ENCODE measurements at regions not wholly inside any gene's neighbourhood (a gene's known extent, or its start where the extent isn't known, plus 50 kb on each side); places are given as distances from the start of the nearest gene placed in this dataset.
A peak's percentile ranks its signal among the peaks of the same experiment; 100 is the strongest.

GRCh38 chr7:115409682-115410433, 488.0 kb downstream of the MDFIC start:
- no peaks in the 10 kb centered on the region for H3F3A ChIP-seq (replicated peaks; ENCODE audit: low read depth)
- no peak for TF ChIP-seq EZH2phosphoT487 (IDR thresholded peaks at IDR 0.05; ENCODE audit: unreplicated experiment)
- TF ChIP-seq ZNF331 (CRISPR knock-in tag; IDR thresholded peaks at IDR 0.05; ENCODE audit: low read depth) = no peak
- TF ChIP-seq CREB1 (CRISPR knock-in tag; IDR thresholded peaks at IDR 0.05; ENCODE audit: low read depth) = no peak
- TF ChIP-seq NANOG (IDR thresholded peaks at IDR 0.05; ENCODE audit: borderline replicate concordance) = no peak
- no peak for TF ChIP-seq EZH2 (IDR thresholded peaks at IDR 0.05; ENCODE audit: low read depth, unreplicated experiment)
- TF ChIP-seq JUNB (IDR thresholded peaks at IDR 0.05; ENCODE audit: unreplicated experiment) = no peak
- no peak for TF ChIP-seq ZNF114 (CRISPR knock-in tag; IDR thresholded peaks at IDR 0.05)
- no peak for TF ChIP-seq ZNF462 (CRISPR knock-in tag; IDR thresholded peaks at IDR 0.05)
- no peak for TF ChIP-seq CTCF (conservative IDR thresholded peaks at IDR 0.05; ENCODE audit: low read depth in 2 of 2)
- no peak for TF ChIP-seq POLR2AphosphoS5 (IDR thresholded peaks at IDR 0.05; ENCODE audit: low read depth)
- TF ChIP-seq ETS1 (IDR thresholded peaks at IDR 0.05) = no peak
- no peak for TF ChIP-seq REST (IDR thresholded peaks at IDR 0.05; ENCODE audit: unreplicated experiment)
- TF ChIP-seq STAT1 (IDR thresholded peaks at IDR 0.05; ENCODE audit: unreplicated experiment) = no peak

More at GRCh38 chr7:115409682-115410433, 488.0 kb downstream of the MDFIC start:
- Mint-ChIP-seq H3K4me1 (peaks cover 27% of the 10 kb centered on the region), H3K9me3 (peaks cover 3% of the 10 kb centered on the region; the same call in 1 of the 3 replicates), H3K36me3 (ENCODE audit: low read depth) (peaks cover 7% of the 10 kb centered on the region; the same call in 2 of the 3 replicates), H3K4me3 (no peak overlapping the region), H3K27me3 (ENCODE audit: insufficient read depth, low read depth, poor library complexity) (no peaks in the 10 kb centered on the region), H3K27ac (no peak overlapping the region)
- H3K4me1 ChIP-seq (ENCODE audit: insufficient read depth) = peaks cover 21% of the 10 kb centered on the region
- H2AFZ ChIP-seq = peak overlapping the region; percentile 76; the same call in 1 of the 2 replicates
- no peak overlapping the region for H3K4me2 ChIP-seq
- H3K9me2 ChIP-seq (ENCODE audit: insufficient read depth) = no peaks in the 10 kb centered on the region
- ATAC-seq (no peak), DNase-seq (ENCODE audit: low spot score) (no peak)
- H4K20me1 ChIP-seq (replicated peaks; ENCODE audit: insufficient read depth) = no peaks in the 10 kb centered on the region
- no peaks in the 10 kb centered on the region for H3K36me3 ChIP-seq (ENCODE audit: insufficient read depth)
- no peak overlapping the region for H3K4me3 ChIP-seq
- no peaks in the 10 kb centered on the region for H3K27me3 ChIP-seq (ENCODE audit: insufficient read depth)
- no peak overlapping the region for H3K27ac ChIP-seq (ENCODE audit: low read depth)
- H3K79me2 ChIP-seq (replicated peaks; ENCODE audit: insufficient read depth) = no peaks in the 10 kb centered on the region
